Fibroblast of the aortic adventitia (primary cell): ENCODE measurements at regions not wholly inside any gene's neighbourhood (a gene's known extent, or its start where the extent isn't known, plus 50 kb on each side); places are given as distances from the start of the nearest gene placed in this dataset.

Experiments used
- DNase-seq: peaks from one replicate; pipeline ENCODE4 v3.0.0-alpha.2; 2010; ENCODE audit warnings: low read depth
- H3K4me3 ChIP-seq: 2 replicates; pipeline ENCODE4 v1.5.1; 2011; ENCODE audit warnings: low read depth, mild to moderate bottlenecking, control low read depth, low read length, moderate library complexity
- CTCF ChIP-seq: IDR thresholded peaks from 2 replicates; pipeline ENCODE4 v1.5.1; 2011; ENCODE audit warnings: mild to moderate bottlenecking, low read length, control low read depth, inconsistent platforms; ENCODE audit not compliant: insufficient read depth

GRCh38 chr13:58134012-58134411 is 502.5 kb downstream of the PCDH17 start:
- no peak for DNase-seq
- H3K4me3 ChIP-seq = no peak overlapping the region
- no peak for TF ChIP-seq CTCF

GRCh38 chr13:58134525-58134924 is 503.0 kb downstream of the PCDH17 start:
- TF ChIP-seq CTCF = no peak
- DNase-seq = no peak
- no peak overlapping the region for H3K4me3 ChIP-seq

- no peak overlapping the region for H3K4me3 ChIP-seq
- no peak for DNase-seq
- TF ChIP-seq CTCF = no peak
These were observed 511.4 kb downstream of the PCDH17 start for GRCh38 chr13:58142952-58143351.

DNA sequence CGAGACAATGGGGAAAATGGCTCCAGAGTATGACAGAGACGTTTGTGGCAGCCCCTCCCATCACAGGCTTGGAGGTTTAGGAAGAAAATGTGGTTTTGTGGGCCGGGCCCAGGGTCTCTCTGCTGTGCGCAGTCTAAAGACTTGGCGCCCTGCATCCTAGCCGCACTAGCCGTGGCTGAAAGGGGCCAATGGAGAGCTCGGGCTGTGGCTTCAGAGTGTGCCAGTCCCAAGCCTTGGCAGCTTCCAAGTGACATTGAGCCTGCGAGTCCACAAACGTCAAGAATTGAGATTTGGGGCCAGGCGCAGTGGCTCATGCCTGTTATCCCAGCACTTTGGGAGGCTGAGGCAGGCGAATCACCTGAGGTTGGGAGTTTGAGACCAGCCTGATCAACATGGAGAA is 513.1 kb downstream of the PCDH17 start:
- DNase-seq = no peak
- no peak for TF ChIP-seq CTCF
- no peak overlapping the region for H3K4me3 ChIP-seq

DNA sequence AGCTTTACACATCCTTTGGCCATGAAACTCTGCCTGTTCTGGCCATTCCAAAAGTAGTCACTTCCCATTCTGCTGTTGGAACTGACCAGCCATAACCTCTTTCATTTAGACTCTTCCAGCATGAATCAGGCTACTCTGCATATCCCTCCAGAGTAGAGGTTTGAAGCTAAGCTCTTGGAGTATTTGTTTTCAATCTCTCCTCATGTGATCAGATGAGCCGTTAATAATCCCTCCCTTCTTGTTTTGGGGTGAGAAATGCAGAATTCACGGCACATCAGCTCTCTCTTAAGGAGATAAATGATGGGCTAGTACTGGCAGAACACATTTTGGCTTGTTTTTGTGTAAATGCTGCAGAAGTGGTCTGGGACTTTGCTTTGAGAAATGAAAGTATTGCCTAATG is 519.9 kb downstream of the PCDH17 start:
- no peak overlapping the region for H3K4me3 ChIP-seq

GRCh38 chr13:58160980-58161379 is 529.4 kb downstream of the PCDH17 start:
- H3K4me3 ChIP-seq = no peak overlapping the region
- no peak for DNase-seq
- TF ChIP-seq CTCF = no peak

More for the DNA sequence above, 519.9 kb downstream of the PCDH17 start:
- no peak for TF ChIP-seq CTCF
- DNase-seq = no peak

- no peak for TF ChIP-seq CTCF
- H3K4me3 ChIP-seq = no peak overlapping the region
- DNase-seq = no peak
These were observed 534.1 kb downstream of the PCDH17 start for GRCh38 chr13:58165617-58166016.
